Kidney epithelial cell (primary cell): ENCODE measurements at regions not wholly inside any gene's neighbourhood (a gene's known extent, or its start where the extent isn't known, plus 50 kb on each side); places are given as distances from the start of the nearest gene placed in this dataset.
"Not testable (repeated sequence)": the region's sequence is repeated elsewhere in the genome, so short reads cannot be mapped to it uniquely, and the experiment has no call there.

ENCODE experiments used
- DNase-seq: peaks from one replicate; pipeline ENCODE4 v3.0.0-alpha.2; 2010; ENCODE audit warnings: low read depth
- H3K27me3 ChIP-seq: 2 replicates; pipeline ENCODE4 v1.6.0; 2011; ENCODE audit warnings: low read length; ENCODE audit not compliant: control insufficient read depth, insufficient read depth
- H3K36me3 ChIP-seq: 2 replicates; pipeline ENCODE4 v1.5.1; 2011; ENCODE audit warnings: low read length; ENCODE audit not compliant: control insufficient read depth, insufficient read depth
- H3K4me3 ChIP-seq: 2 replicates; pipeline ENCODE4 v1.5.1; 2011; ENCODE audit warnings: low read depth, mild to moderate bottlenecking, control low read depth, low read length
- CTCF ChIP-seq: IDR thresholded peaks from 2 replicates; pipeline ENCODE4 v1.5.1; 2011; ENCODE audit warnings: mild to moderate bottlenecking, moderate library complexity, low read length, control low read depth, inconsistent platforms; ENCODE audit not compliant: insufficient read depth, poor library complexity, severe bottlenecking

GRCh38 chr10:84600947-84601346 is 272.6 kb downstream of the CCSER2 start:
- Histone ChIP-seq H3K36me3 (no peaks in the 10 kb centered on the region), H3K27me3 (no peaks in the 10 kb centered on the region), H3K4me3 (no peak overlapping the region)
- no peak for DNase-seq
- TF ChIP-seq CTCF, result no peak

- H3K27me3 ChIP-seq, H3K36me3 ChIP-seq, DNase-seq, H3K4me3 ChIP-seq: not testable (repeated sequence)
Observed at GRCh38 chr10:84602543-84602942, 274.2 kb downstream of the CCSER2 start.

GRCh38 chr10:84603971-84604370 is 275.6 kb downstream of the CCSER2 start:
- Histone ChIP-seq H3K27me3 (no peaks in the 10 kb centered on the region), H3K36me3 (no peaks in the 10 kb centered on the region)
- no peak for TF ChIP-seq CTCF

DNA sequence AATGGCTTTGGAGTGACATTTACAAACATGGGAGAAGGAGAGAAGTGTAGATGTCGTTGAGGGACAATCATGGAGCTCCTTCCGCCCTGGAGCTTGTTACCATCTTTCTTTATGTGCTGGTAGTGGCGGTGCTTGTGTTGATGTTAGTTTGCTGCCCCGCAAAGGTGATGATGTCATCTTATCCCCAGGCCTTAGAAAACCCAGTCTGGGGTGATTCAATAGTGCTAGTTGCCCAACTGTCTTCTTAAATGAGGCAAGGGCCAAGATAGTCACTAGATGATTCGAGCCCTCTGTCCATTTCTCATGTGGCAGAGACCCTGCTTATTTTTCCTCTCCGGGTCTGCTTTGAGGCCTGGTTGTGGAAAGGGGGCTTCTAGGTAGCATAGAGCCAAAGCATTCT is 277.4 kb downstream of the CCSER2 start:
- no peak overlapping the region for H3K4me3 ChIP-seq
- H3K27me3 ChIP-seq, result no peaks in the 10 kb centered on the region
- no peak for TF ChIP-seq CTCF
- no peak for DNase-seq
- no peaks in the 10 kb centered on the region for H3K36me3 ChIP-seq

More at GRCh38 chr10:84603971-84604370, 275.6 kb downstream of the CCSER2 start:
- H3K4me3 ChIP-seq, result no peak overlapping the region
- no peak for DNase-seq

- no peak for DNase-seq
- no peaks in the 10 kb centered on the region for H3K27me3 ChIP-seq
- TF ChIP-seq CTCF, result no peak
- no peaks in the 10 kb centered on the region for H3K36me3 ChIP-seq
- H3K4me3 ChIP-seq, result no peak overlapping the region
Observed at GRCh38 chr10:84606428-84606827, 278.0 kb downstream of the CCSER2 start.

DNA sequence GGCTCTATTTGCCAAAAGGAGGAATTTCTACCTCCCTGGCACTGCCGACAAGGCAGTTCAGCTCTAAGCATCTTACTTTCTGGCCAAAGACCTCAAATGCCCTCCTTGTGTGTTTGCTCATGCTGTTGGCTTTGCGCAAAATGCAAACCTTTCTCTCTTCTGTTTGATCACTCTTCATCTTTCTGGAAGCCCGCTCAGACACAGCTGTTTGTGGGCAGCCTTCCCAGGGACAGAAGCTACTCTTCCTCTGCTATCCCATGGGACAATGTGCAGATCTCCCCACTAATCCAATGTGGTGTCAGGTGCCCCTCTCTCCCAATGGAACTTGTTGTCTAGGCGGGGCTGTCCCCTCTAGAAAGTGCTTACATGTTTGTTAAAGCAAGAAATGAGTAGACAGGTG is 278.7 kb downstream of the CCSER2 start:
- no peaks in the 10 kb centered on the region for H3K36me3 ChIP-seq
- no peak for DNase-seq
- H3K4me3 ChIP-seq, result no peak overlapping the region
- H3K27me3 ChIP-seq, result no peaks in the 10 kb centered on the region
- no peak for TF ChIP-seq CTCF
